ENCODE measurements at regions not wholly inside any gene's neighbourhood (a gene's known extent, or its start where the extent isn't known, plus 50 kb on each side); places are given as distances from the start of the nearest gene placed in this dataset.

- BruUV-seq (replicated peaks), result no TSS peak
- no peak overlapping the region for H3K4me3 ChIP-seq
- no peaks in the 10 kb centered on the region for H3K79me2 ChIP-seq (ENCODE audit: control insufficient read depth, insufficient read depth, low read length)
- no peak for TF ChIP-seq ZNF609 (CRISPR knock-in tag; IDR thresholded peaks at IDR 0.05; ENCODE audit: borderline replicate concordance)
- no peak for TF ChIP-seq FOXK2 (conservative IDR thresholded peaks at IDR 0.05 in 1 of 2, IDR thresholded peaks at IDR 0.05 in 1 of 2; ENCODE audit: low read depth in 2 of 2)
- no peak for TF ChIP-seq MCM2 (IDR thresholded peaks at IDR 0.05; ENCODE audit: low read depth)
- in situ Hi-C loops (cut with MboI), result no loop called here
- FAIRE-seq (no peak), ATAC-seq (no peak), DNase-seq (ENCODE audit: extremely low read depth in 1 of 4, low spot score in 3 of 4) (no peak)
- peaks cover 27 to 54% of the 10 kb centered on the region in 2 experiments for H3K27me3 ChIP-seq (ENCODE audit: control insufficient read depth in 2 of 2, insufficient read depth in 2 of 2, low read length in 2 of 2)
- H3K4me1 ChIP-seq (replicated peaks in 1 of 2; ENCODE audit: control insufficient read depth in 2 of 2, insufficient read depth in 2 of 2, low read length in 2 of 2), result no peaks in the 10 kb centered on the region
- intact Hi-C loops (cut with micrococcal nuclease), result no loop called here
- no peak overlapping the region for H3K27ac ChIP-seq (ENCODE audit: extremely low read depth, low read depth, low read length)
- H3K9me1 ChIP-seq (ENCODE audit: control insufficient read depth, insufficient read depth, low read length), result peaks cover 3% of the 10 kb centered on the region
- no peak overlapping the region for H2AFZ ChIP-seq (ENCODE audit: low read depth, low read length)
- no peaks in the 10 kb centered on the region; the same call in none of the 2 replicates for H3K9me3 ChIP-seq (replicated peaks; ENCODE audit: control insufficient read depth, insufficient read depth, low read depth, low read length)
- no peaks in the 10 kb centered on the region for H3K36me3 ChIP-seq (ENCODE audit: control insufficient read depth, insufficient read depth, low read length)
- H3K4me2 ChIP-seq (ENCODE audit: insufficient read depth, low read length), result no peak overlapping the region
- ChIA-PET CTCF (ENCODE audit: low intra/inter-chr PET ratio) (no interaction called here), POLR2A (interaction anchor here (1.4 kb wide), 1 partner anchor 10 kb away, joined by 4 read pairs; no protein-coding TSS in a partner anchor)
- H3K9ac ChIP-seq (ENCODE audit: insufficient read depth in 1 of 2, low read depth in 2 of 2, low read length in 2 of 2), result no peak overlapping the region
- WGBS (ENCODE audit: insufficient coverage, low coverage, missing lambda C conversion rate), result 0% methylated on average over 7 of the region's 7 CpGs
- 0 out of 2 replicates have a peak, but pooled peaks cover 3% of the 10 kb centered on the region for H4K20me1 ChIP-seq (replicated peaks; ENCODE audit: control insufficient read depth, insufficient read depth, low read length)
These were observed 150.6 kb upstream of the TNRC6C start for GRCh38 chr17:77807746-77808441.
